HFF-Myc (cell line): ENCODE measurements at regions not wholly inside any gene's neighbourhood (a gene's known extent, or its start where the extent isn't known, plus 50 kb on each side); places are given as distances from the start of the nearest gene placed in this dataset.

Source experiments
- DNase-seq: peaks from one replicate; pipeline ENCODE4 v3.0.0-alpha.2; 2011; ENCODE audit warnings: low read depth; ENCODE audit errors: extremely low read depth
- H3K4me3 ChIP-seq: replicated peaks from 2 replicates; pipeline ENCODE4 v1.5.1; 2011; ENCODE audit warnings: low read depth, mild to moderate bottlenecking, control low read depth, low read length
- TF ChIP-seq, protein P1 (sequence below): IDR thresholded peaks from 2 replicates; pipeline ENCODE4 v1.5.1; 2012; ENCODE audit warnings: mild to moderate bottlenecking, low read depth, low read length, control low read depth; ENCODE audit errors: missing control alignments

- H3K4me3 ChIP-seq = no peak overlapping the region
- DNase-seq = peak; percentile 65
- TF ChIP-seq, protein P1, sequence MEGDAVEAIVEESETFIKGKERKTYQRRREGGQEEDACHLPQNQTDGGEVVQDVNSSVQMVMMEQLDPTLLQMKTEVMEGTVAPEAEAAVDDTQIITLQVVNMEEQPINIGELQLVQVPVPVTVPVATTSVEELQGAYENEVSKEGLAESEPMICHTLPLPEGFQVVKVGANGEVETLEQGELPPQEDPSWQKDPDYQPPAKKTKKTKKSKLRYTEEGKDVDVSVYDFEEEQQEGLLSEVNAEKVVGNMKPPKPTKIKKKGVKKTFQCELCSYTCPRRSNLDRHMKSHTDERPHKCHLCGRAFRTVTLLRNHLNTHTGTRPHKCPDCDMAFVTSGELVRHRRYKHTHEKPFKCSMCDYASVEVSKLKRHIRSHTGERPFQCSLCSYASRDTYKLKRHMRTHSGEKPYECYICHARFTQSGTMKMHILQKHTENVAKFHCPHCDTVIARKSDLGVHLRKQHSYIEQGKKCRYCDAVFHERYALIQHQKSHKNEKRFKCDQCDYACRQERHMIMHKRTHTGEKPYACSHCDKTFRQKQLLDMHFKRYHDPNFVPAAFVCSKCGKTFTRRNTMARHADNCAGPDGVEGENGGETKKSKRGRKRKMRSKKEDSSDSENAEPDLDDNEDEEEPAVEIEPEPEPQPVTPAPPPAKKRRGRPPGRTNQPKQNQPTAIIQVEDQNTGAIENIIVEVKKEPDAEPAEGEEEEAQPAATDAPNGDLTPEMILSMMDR = peak; percentile 97
Observed at GRCh38 chr13:31044364-31045285, 112.2 kb downstream of the TEX26 start.

DNA sequence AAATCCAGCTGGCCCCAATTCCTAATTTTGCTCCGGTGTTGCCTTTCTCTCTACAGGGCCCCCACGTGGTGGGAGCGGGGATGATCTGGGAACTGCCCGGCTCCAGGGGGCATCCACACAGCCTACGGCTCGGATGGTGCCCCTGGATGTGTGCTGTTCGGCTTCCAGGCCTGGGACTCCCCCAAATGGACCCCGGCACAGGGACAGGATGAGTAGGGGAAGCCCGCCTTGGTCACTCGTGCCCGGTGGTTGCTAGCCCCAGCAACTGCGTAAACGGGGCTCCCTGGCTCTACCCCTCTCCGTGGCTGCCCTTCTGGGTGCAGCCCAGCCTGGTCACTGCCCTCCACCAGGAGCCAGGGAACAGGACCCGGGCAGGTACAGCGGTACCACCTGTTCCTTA is 111.5 kb downstream of the TEX26 start:
- TF ChIP-seq, protein P1 = no peak
- no peak for DNase-seq
- no peak overlapping the region for H3K4me3 ChIP-seq

- no peak overlapping the region for H3K4me3 ChIP-seq
- TF ChIP-seq, protein P1 = no peak
- DNase-seq = no peak
Observed at GRCh38 chr13:31042481-31043165, 110.2 kb downstream of the TEX26 start.

DNA sequence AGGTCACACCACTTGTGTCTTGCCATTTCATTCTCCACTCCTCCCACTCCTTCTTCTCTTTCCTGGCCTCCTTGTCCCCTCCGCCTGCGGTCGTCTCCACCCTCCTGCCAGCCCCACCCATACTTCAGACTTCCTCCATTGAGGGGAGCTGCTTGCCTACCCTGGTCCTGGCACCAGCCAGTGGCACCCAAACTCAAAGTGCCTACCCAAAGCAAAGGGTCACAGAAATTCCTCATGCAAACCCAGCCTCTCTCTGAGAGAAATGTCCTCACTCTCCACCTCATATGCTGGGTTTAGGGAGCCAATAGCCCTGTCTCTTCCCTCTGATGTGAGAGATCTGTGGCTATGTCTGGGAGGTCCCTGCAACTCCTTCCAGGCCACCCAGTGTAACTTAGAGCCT is 109.6 kb downstream of the TEX26 start:
- H3K4me3 ChIP-seq = no peak overlapping the region
- TF ChIP-seq, protein P1 = no peak
- DNase-seq = no peak

DNA sequence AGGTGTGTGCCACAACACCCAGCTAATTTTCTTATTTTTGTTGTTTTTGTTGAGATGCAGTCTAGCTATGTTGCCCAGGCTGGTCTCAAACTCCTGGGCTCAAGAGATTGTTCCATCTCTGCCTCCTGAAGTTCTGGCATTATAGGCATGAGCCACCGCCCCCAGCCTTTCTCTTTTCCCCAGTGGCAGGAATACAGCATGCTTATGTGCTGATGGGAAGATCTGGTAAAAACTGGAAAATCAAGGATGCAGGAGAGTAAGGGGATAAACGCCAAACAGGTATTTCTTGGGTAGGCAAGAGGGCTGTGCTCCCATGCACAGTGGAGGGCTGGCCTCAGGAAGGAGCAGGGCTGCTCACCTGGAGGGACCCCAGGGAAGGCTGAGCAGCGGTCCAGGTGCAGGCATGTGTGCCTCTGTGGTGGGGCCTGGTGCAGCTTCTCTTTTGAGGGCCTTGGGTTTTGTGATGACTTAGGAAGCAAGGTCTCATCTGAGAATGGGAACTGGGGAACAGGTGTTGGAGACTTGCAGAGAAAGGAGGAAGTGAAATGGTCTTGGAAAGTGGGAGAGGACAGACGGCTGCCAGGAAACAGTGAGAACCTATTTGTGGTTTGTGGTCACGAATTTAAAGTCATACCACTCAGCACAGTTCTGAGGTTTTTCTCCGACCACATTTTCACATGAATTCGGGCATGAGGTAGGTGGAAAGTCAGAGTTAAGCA is 106.5 kb downstream of the TEX26 start:
- TF ChIP-seq, protein P1 = no peak
- peak; percentile 42 for DNase-seq
- no peak overlapping the region for H3K4me3 ChIP-seq

DNA sequence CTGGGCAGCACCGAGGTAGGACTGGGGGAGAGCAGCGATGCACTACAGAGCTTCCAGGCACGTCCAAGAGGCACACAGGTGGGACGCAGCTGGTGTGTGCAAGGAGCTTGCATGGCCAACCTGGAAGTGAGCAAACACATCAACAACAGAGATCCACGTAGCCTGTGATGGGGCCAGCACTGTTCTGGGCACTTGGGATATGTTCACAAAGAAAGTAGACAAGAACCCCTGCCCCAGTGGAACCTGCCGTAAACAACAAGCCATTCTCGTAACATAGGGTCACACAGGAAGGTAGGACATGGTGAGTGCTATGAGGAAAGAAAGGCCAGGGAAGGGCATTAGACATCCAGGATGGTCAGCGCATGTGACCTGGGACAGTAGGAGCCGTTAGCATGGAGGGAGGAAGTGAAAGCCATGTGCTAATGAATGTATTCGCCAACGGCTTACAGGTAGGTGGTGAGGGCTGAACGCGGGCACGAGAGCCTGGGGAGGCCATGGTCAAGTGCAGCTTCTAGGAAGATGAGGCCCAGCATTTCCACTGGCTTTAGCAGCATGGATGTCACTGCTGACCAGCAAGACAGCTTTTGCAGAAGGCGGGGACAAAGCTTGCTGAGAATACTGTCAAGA is 105.5 kb downstream of the TEX26 start:
- no peak overlapping the region for H3K4me3 ChIP-seq
- TF ChIP-seq, protein P1 = no peak
- DNase-seq = no peak
